Stimulated activated CD4-positive, alpha-beta T cell treated with anti-CD3 and anti-CD28 coated beads, TNF-alpha, amount 100 ng/mL, for 4 hours (primary cell): ENCODE measurements at regions not wholly inside any gene's neighbourhood (a gene's known extent, or its start where the extent isn't known, plus 50 kb on each side); places are given as distances from the start of the nearest gene placed in this dataset.
"Not testable (repeated sequence)": the region's sequence is repeated elsewhere in the genome, so short reads cannot be mapped to it uniquely, and the experiment has no call there.

ENCODE experiments used
- DNase-seq, 3 experiments: peaks; one replicate each; pipeline ENCODE4 v3.0.0-alpha.2; 2020; ENCODE audit warnings: low read depth in 3 of 3

GRCh38 chr2:143922261-143922830, 597.6 kb downstream of the ZEB2 start:
- not testable (repeated sequence) for DNase-seq

GRCh38 chr2:143918465-143918989, 601.4 kb downstream of the ZEB2 start:
- DNase-seq, result no peak

GRCh38 chr2:143916781-143917180, 603.1 kb downstream of the ZEB2 start:
- DNase-seq, result no peak

GRCh38 chr2:143909577-143910353, 610.2 kb downstream of the ZEB2 start:
- no peak for DNase-seq

- no peak for DNase-seq
Measured at GRCh38 chr2:143908843-143909242, 611.1 kb downstream of the ZEB2 start.

- no peak for DNase-seq
Measured at GRCh38 chr2:143907801-143908200, 612.1 kb downstream of the ZEB2 start.

- DNase-seq, result no peak
Measured at GRCh38 chr2:143906850-143907249, 613.1 kb downstream of the ZEB2 start.

GRCh38 chr2:143905587-143905986, 614.3 kb downstream of the ZEB2 start:
- DNase-seq, result no peak

GRCh38 chr2:143903172-143903856, 616.6 kb downstream of the ZEB2 start:
- DNase-seq, result no peak

GRCh38 chr2:143901185-143901842, 618.6 kb downstream of the ZEB2 start:
- DNase-seq, result no peak

- no peak for DNase-seq
Measured at GRCh38 chr2:143899987-143900386, 619.9 kb downstream of the ZEB2 start.

GRCh38 chr2:143893371-143893770, 626.5 kb downstream of the ZEB2 start:
- DNase-seq, result no peak

- DNase-seq, result no peak
Measured at GRCh38 chr2:143891879-143892308, 628.0 kb downstream of the ZEB2 start.

GRCh38 chr2:143890798-143891197, 629.1 kb downstream of the ZEB2 start:
- DNase-seq, result no peak

- DNase-seq, result no peak
Measured at GRCh38 chr2:143889216-143889615, 630.7 kb downstream of the ZEB2 start.

- no peak for DNase-seq
Measured at GRCh38 chr2:143885461-143885860, 634.5 kb downstream of the ZEB2 start.

- DNase-seq, result no peak
Measured at GRCh38 chr2:143881246-143881645, 638.7 kb downstream of the ZEB2 start.

GRCh38 chr2:143877876-143878530, 641.9 kb downstream of the ZEB2 start:
- no peak for DNase-seq

GRCh38 chr2:143877056-143877455, 642.9 kb downstream of the ZEB2 start:
- DNase-seq, result no peak

GRCh38 chr2:143875295-143876233, 644.4 kb downstream of the ZEB2 start:
- DNase-seq, result no peak
